ENCODE measurements at regions not wholly inside any gene's neighbourhood (a gene's known extent, or its start where the extent isn't known, plus 50 kb on each side); places are given as distances from the start of the nearest gene placed in this dataset.

- Histone ChIP-seq H3K27ac (no peak overlapping the region), H3K9me3 (peaks cover 7% of the 10 kb centered on the region), H3K4me1 (ENCODE audit: control insufficient read depth in 1 of 2, insufficient read depth in 1 of 2, low read depth in 1 of 2, low read length in 1 of 2) (peaks cover 0 to 12% of the 10 kb centered on the region in 2 experiments), H3K4me3 (ENCODE audit: low read depth in 1 of 2, low read length in 1 of 2) (no peak overlapping the region), H3K36me3 (no peaks in the 10 kb centered on the region), H3K27me3 (no peaks in the 10 kb centered on the region)
- TF ChIP-seq CTCF (IDR thresholded peaks at IDR 0.05), result no peak
Measured at GRCh38 chr13:75153386-75153785, 328.6 kb downstream of the TBC1D4 start.

- Histone ChIP-seq H3K9me3 (peaks cover 4% of the 10 kb centered on the region), H3K36me3 (no peaks in the 10 kb centered on the region), H3K27me3 (no peaks in the 10 kb centered on the region), H3K27ac (no peak overlapping the region), H3K4me3 (ENCODE audit: low read depth in 1 of 2, low read length in 1 of 2) (no peak overlapping the region), H3K4me1 (ENCODE audit: control insufficient read depth in 1 of 2, insufficient read depth in 1 of 2, low read depth in 1 of 2, low read length in 1 of 2) (peaks cover 0 to 12% of the 10 kb centered on the region in 2 experiments)
- TF ChIP-seq CTCF (IDR thresholded peaks at IDR 0.05), result no peak
Measured at GRCh38 chr13:75151081-75151643, 330.8 kb downstream of the TBC1D4 start.

DNA sequence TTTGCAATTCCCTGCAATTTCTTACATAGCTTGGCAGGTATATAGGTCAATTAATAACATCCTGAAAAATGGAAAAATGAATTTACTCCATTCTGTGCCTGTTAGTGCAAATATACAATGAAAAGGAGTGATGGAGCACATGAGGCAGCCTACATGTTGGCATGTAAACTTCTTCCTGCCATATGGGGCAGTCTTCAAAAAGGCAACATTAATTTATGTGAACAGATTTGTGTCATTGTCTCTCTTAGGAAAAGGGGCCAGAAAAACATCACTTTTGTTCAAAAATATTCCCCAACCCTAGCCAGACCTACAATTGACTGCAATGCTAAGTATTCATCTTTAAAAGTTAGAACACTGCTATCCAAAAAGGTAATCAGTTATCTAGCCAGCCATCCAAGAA, 332.2 kb downstream of the TBC1D4 start:
- H3K27me3 ChIP-seq, result no peaks in the 10 kb centered on the region
- no peak overlapping the region for H3K4me3 ChIP-seq (ENCODE audit: low read depth in 1 of 2, low read length in 1 of 2)
- H3K36me3 ChIP-seq, result no peaks in the 10 kb centered on the region
- H3K27ac ChIP-seq, result no peak overlapping the region
- peaks cover 0 to 12% of the 10 kb centered on the region in 2 experiments for H3K4me1 ChIP-seq (ENCODE audit: control insufficient read depth in 1 of 2, insufficient read depth in 1 of 2, low read depth in 1 of 2, low read length in 1 of 2)
- H3K9me3 ChIP-seq, result peaks cover 4% of the 10 kb centered on the region
- no peak for TF ChIP-seq CTCF (IDR thresholded peaks at IDR 0.05)

- peaks cover 4% of the 10 kb centered on the region for H3K9me3 ChIP-seq
- no peak overlapping the region for H3K4me3 ChIP-seq (ENCODE audit: low read depth in 1 of 2, low read length in 1 of 2)
- H3K4me1 ChIP-seq (ENCODE audit: control insufficient read depth in 1 of 2, insufficient read depth in 1 of 2, low read depth in 1 of 2, low read length in 1 of 2), result peaks cover 0 to under 1% of the 10 kb centered on the region in 2 experiments
- H3K36me3 ChIP-seq, result no peaks in the 10 kb centered on the region
- no peak overlapping the region for H3K27ac ChIP-seq
- TF ChIP-seq CTCF (IDR thresholded peaks at IDR 0.05), result no peak
- no peaks in the 10 kb centered on the region for H3K27me3 ChIP-seq
Measured at GRCh38 chr13:75147946-75148345, 334.0 kb downstream of the TBC1D4 start.

GRCh38 chr13:75146436-75146835, 335.5 kb downstream of the TBC1D4 start:
- Histone ChIP-seq H3K27ac (no peak overlapping the region), H3K9me3 (no peaks in the 10 kb centered on the region), H3K4me1 (ENCODE audit: control insufficient read depth in 1 of 2, insufficient read depth in 1 of 2, low read depth in 1 of 2, low read length in 1 of 2) (no peaks in the 10 kb centered on the region), H3K4me3 (ENCODE audit: low read depth in 1 of 2, low read length in 1 of 2) (no peak overlapping the region), H3K27me3 (no peaks in the 10 kb centered on the region), H3K36me3 (no peaks in the 10 kb centered on the region)
- no peak for TF ChIP-seq CTCF (IDR thresholded peaks at IDR 0.05)

DNA sequence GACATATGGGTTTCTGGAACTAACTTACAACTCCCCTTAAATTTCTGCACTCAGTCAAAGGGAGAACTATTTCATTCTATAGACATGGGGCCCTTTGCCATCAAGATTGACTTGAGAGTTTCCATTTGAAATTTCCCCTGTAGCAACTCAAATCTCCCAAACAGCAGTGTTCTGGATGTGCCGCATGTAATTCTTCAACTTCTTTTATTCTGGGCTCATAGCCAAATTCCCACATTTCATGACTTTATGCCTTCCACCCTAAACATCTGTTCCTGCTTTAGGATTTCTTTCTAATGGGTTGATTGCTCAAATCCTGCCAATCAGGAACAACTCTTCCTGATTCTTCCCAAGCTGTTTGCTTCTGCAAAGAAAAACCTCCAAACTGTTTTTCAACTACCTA, 336.0 kb downstream of the TBC1D4 start:
- no peaks in the 10 kb centered on the region for H3K36me3 ChIP-seq
- no peak overlapping the region for H3K4me3 ChIP-seq (ENCODE audit: low read depth in 1 of 2, low read length in 1 of 2)
- TF ChIP-seq CTCF (IDR thresholded peaks at IDR 0.05), result no peak
- H3K27ac ChIP-seq, result no peak overlapping the region
- H3K9me3 ChIP-seq, result no peaks in the 10 kb centered on the region
- no peaks in the 10 kb centered on the region for H3K27me3 ChIP-seq
- H3K4me1 ChIP-seq (ENCODE audit: control insufficient read depth in 1 of 2, insufficient read depth in 1 of 2, low read depth in 1 of 2, low read length in 1 of 2), result no peaks in the 10 kb centered on the region
